ENCODE measurements at regions not wholly inside any gene's neighbourhood (a gene's known extent, or its start where the extent isn't known, plus 50 kb on each side); places are given as distances from the start of the nearest gene placed in this dataset.

- DNase-seq, result no peak
Observed at GRCh38 chr13:33472446-33472845, 186.9 kb upstream of the STARD13 start.

GRCh38 chr13:33479105-33479504 lies 193.6 kb upstream of the STARD13 start:
- no peak for DNase-seq

DNA sequence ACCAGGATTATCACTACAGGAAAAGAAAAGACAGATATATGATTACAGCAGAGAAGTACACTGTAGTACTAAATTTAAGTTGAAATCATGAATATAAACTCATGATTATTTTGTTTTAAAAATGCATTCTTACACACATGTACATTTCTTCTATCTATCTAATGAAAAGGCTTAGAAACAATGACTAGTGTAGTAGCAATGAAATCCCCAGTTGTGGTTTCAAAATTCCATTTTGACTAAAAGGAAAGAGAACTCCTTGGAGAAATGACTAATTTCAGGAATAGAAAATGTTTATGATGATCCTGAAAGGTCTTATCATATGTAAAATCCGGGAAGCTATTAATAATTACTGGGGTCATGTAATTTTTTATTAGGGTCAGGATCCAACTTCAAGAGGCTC lies 195.0 kb upstream of the STARD13 start:
- no peak for DNase-seq

DNA sequence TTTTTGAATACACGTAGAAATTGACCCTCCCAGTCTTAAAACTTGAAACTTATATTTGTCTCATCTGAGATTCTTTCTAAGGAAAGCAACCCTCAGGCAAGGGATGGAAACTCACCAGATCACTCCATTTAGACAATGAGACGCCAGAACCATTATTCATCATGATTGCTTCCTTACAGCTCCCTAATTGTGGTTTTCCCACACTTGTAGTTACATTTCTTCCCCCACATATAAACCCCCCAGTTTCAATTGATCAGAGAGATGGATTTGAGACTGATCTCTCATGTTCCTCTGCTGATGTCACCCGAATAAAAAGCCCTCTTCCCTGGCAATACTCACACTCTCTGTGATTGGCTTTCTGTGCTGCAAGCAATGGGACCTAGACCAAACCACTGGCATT lies 197.9 kb upstream of the STARD13 start:
- DNase-seq, result no peak

DNA sequence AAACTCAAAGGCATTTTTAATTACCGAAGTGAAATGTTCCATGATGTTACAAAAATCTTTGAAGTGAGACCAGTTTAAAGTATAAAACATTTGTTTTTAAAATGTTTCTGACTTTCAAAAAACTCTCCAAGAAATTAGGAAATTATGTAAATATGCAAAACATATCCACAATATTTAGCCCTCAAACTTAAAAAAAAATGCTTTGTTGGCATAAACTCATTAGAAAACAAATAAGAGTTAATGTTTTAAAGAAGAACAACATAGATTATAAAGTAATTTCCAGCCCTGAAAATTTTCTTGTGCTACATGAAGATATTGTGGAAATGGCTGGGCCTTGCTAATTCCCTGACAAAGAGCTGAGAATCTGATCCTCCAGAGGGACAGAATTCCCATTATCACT lies 199.7 kb upstream of the STARD13 start:
- DNase-seq, result no peak

DNA sequence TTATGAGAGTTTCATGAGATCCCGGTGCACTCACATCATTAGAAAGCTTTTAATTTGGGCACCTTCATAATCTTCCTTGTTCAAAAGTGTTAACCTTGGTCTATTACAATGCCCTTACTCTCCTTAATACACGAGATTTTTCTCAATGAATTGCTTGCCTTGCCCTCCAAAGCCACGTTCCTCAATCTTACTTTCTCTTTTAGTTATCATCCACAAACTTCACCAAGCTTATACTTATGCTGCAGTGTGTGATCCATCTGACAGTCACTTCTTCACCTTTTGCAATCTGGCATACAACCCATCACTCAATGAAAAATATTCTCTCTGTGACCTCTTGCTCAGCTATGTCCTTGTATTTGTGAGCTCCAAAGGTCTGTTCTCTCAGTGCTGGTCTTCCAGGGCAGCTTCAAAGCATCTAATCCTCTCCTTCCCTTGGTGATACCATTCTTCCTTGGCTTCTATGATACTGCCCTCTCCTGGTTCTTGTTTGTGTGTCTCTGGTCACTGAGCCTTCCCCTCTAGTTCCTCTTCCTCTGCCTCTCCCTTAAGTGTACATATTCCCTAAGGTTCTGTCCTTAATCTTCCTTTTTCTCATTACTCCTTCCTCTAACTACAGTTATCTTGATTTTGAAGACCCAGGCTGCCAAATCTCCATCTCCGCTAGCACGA lies 202.2 kb upstream of the STARD13 start:
- no peak for DNase-seq

DNA sequence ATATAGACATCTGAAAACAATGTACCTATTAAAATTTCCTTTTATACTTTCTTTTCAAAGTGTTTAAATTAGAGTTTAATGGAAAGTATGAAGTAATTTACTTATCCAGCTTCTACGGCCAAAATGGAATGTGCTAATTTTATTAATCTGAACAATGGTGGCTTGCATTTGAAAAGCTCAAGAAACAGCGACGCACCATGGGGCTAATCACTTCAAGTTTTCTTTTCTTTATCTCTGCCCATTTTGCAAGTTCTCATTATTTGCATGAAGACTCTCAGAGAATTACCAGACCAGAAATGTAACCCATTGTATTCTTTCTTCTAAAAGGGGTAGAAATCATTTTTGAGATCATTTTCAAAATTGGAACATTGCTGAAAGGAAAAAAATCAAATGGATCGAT lies 204.0 kb upstream of the STARD13 start:
- no peak for DNase-seq

- DNase-seq, result no peak
Observed at GRCh38 chr13:33490461-33491327, 205.1 kb upstream of the STARD13 start.

- DNase-seq, result no peak
Observed at GRCh38 chr13:33493672-33494365, 208.3 kb upstream of the STARD13 start.

- DNase-seq, result no peak
Observed at GRCh38 chr13:33494596-33495204, 209.1 kb upstream of the STARD13 start.

GRCh38 chr13:33496336-33496735 lies 210.8 kb upstream of the STARD13 start:
- DNase-seq, result no peak

- no peak for DNase-seq
Observed at GRCh38 chr13:33497146-33497845, 211.7 kb upstream of the STARD13 start.

GRCh38 chr13:33508060-33508459 lies 222.5 kb upstream of the STARD13 start:
- no peak for DNase-seq

GRCh38 chr13:33509642-33510229 lies 224.2 kb upstream of the STARD13 start:
- no peak for DNase-seq

DNA sequence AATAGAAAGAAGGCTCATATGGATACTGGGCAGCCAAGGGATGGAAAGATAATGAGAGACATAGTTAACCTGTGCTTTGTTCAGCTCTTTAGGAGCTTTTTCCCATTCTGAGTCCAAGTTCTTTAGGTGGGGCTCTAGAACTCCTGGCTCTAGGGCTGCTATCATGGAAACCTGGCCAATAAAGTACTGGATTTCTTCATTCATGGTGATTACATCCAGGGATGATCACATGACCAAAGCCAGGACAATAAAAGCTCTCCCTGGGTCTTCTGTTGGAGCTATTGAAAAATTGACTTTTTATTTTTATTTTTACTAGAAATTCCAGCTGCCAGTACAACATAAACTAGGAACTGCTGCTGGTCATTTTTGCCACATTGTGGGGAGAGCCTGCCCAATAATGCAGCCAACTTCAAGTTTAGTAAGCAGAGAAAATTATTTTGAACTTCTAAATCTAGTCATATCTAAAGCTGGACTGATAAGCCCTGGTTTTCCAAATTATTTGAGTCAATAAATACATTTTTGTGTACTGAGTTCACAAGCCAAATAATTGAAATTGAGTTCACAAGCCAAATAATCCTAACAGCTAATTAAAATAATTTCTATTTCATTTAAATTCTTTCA lies 224.9 kb upstream of the STARD13 start:
- no peak for DNase-seq

DNA sequence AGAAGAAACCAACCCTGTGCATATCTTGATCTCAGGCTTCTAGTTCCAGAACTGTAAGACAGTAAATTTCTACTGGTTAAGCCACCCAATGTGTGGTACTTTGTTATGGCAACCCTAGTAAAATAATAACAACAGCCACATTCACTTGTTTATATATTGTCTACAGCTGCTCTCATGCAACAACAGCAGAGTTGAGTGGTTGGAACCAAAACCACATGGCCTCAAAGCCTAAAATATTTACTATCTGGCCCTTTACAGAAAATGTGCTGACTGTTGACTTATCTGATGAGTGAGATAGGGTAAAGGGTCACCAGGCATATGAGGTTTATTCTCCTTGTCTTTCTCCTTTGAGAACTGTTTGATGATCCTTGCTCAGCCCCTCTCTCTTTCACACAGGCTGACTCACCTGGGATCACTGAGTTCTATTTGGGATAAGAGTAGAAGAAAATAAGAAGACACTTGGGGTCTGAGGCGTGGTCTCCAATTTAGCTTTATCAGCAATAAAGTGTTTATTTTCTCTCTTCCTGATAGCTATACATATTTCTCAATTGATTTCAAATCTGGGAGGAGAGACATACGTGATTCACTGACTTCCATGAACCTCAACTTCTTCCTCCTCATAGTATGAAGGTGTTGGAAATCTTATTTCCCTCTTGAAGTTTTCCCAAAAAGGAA lies 227.5 kb upstream of the STARD13 start:
- DNase-seq, result no peak

- DNase-seq, result no peak
Observed at GRCh38 chr13:33514362-33514761, 228.8 kb upstream of the STARD13 start.

- no peak for DNase-seq
Observed at GRCh38 chr13:33515146-33515545, 229.6 kb upstream of the STARD13 start.

DNA sequence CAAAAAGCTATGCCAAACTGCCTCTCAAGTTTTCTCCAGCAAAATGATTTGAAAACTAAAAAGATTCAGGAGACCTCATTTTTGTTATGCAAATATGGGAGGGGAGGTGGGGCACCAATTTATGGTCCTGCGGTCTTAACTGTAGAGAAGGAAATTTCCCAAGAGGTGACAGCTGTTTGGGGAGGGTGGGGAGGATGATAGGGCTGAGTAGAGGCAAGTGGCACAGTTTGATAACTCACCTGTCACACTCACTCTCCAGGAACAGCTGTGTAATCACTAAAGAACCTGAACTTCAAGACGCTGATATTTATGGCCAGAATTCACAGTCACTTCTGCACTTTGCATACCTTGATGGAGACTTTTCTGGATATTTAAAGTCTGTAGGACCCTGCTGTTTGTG lies 232.9 kb upstream of the STARD13 start:
- DNase-seq, result no peak

DNA sequence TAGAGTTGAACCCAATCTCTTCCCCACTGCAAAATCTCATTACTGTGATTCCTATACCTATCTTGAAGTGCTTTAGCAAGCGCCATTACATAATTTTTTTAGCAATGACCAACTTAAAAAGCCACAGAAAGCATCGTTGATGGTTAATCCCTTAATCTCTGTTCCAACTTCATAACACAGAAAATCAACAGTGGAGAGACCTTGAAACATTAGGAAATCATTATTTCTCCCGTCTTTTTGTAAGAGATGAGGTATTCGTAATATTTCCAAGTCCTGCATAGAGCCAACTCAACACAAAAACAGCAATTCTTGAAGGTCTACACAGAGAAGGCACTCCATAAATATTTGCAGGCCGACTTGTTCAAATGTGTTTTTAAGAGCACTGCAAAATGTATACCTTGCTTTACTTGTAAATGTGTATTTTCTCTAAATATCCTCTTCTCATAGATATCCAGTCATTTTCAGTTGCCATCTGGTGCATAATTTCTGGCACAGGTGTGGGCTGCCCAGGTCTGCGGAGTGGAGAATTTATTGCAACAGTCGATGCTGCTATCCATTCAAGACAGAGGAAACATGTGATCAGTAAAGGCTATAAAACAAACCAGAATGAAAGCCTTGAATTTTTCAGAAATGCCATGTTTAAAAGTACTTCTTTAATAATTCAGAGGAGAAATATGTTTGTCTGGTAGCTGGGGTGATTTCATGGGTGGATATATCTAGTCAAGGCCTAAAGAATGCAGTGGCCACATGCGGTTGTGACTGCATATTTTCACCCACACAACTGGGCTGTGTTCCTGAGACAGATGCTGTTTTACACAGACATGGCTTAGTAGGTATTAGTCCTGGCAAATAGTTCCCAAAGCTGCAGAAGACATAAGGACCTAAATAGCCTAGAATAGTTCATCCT lies 234.3 kb upstream of the STARD13 start:
- no peak for DNase-seq
